Body of pancreas (tissue), 4 donors: ENCODE measurements at regions not wholly inside any gene's neighbourhood (a gene's known extent, or its start where the extent isn't known, plus 50 kb on each side); places are given as distances from the start of the nearest gene placed in this dataset.

ENCODE experiments used
- POLR2A ChIP-seq, 3 donors: fragments of 450-650 bp; IDR thresholded peaks; one replicate each; pipeline ENCODE4 v1.6.1; 2016; ENCODE audit warnings: antibody characterized with exemption in 3 of 3, mild to moderate bottlenecking in 2 of 3
- TF ChIP-seq, protein P1 (sequence below), 7 experiments: fragments of 450-650 bp in 4 of 7; fragments of 200-600 bp in 3 of 7; sonication (generic) in 3 of 7; IDR thresholded peaks; one replicate each; pipeline ENCODE4 v1.5.1; 2016 to 2019; ENCODE audit warnings: antibody characterized with exemption in 7 of 7

DNA sequence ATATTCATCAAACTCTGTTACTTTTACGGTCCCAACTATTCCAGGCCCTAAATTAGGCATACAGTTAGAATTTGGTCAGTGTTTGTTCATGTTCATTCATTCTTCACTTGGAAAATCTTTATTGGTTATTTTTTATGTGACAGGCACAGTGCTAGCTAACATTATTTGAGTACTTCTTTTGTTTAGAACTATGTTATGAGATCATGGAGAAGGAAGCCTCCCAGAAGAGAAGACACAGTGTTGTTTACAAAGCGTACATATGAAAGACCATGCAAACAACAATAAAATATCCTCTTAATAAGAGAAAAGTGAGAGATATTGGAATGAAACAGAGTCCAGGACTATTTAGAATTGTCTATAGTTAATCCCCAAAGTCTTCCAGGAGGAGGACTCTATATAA is 399.2 kb downstream of the LRIG3 start:
- TF ChIP-seq POLR2A (IDR thresholded peaks at IDR 0.05): no peak
- TF ChIP-seq, protein P1, sequence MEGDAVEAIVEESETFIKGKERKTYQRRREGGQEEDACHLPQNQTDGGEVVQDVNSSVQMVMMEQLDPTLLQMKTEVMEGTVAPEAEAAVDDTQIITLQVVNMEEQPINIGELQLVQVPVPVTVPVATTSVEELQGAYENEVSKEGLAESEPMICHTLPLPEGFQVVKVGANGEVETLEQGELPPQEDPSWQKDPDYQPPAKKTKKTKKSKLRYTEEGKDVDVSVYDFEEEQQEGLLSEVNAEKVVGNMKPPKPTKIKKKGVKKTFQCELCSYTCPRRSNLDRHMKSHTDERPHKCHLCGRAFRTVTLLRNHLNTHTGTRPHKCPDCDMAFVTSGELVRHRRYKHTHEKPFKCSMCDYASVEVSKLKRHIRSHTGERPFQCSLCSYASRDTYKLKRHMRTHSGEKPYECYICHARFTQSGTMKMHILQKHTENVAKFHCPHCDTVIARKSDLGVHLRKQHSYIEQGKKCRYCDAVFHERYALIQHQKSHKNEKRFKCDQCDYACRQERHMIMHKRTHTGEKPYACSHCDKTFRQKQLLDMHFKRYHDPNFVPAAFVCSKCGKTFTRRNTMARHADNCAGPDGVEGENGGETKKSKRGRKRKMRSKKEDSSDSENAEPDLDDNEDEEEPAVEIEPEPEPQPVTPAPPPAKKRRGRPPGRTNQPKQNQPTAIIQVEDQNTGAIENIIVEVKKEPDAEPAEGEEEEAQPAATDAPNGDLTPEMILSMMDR (IDR thresholded peaks at IDR 0.05): no peak
